SU-DHL-6 (cell line): ENCODE measurements at regions not wholly inside any gene's neighbourhood (a gene's known extent, or its start where the extent isn't known, plus 50 kb on each side); places are given as distances from the start of the nearest gene placed in this dataset.

Source experiments
- CTCF ChIP-seq: fragments of 200-600 bp; sonication (generic); IDR thresholded peaks from one replicate; pipeline ENCODE4 v1.5.1; 2017; ENCODE audit warnings: antibody characterized with exemption, mild to moderate bottlenecking, low read length, moderate library complexity; ENCODE audit not compliant: insufficient read depth, poor library complexity, severe bottlenecking
- EZH2phosphoT487 ChIP-seq: fragments of 200-600 bp; sonication (generic), shearing (Covaris generic); conservative IDR thresholded peaks from 2 replicates; pipeline ENCODE4 v1.6.1; 2018; ENCODE audit warnings: mild to moderate bottlenecking, antibody characterized with exemption, low read length, moderate library complexity, mixed read lengths

- TF ChIP-seq EZH2phosphoT487 (no peak), CTCF (no peak)
Observed at GRCh38 chr17:55930291-55930809, 179.5 kb downstream of the PCTP start.
